H9 (cell line): ENCODE measurements at regions not wholly inside any gene's neighbourhood (a gene's known extent, or its start where the extent isn't known, plus 50 kb on each side); places are given as distances from the start of the nearest gene placed in this dataset.
"Not testable (repeated sequence)": the region's sequence is repeated elsewhere in the genome, so short reads cannot be mapped to it uniquely, and the experiment has no call there.

Experiments used
- DNase-seq: peaks from one replicate; pipeline ENCODE4 v3.0.0-alpha.2; 2017
- H2AFZ ChIP-seq: one replicate; pipeline ENCODE4 v1.6.1; 2013; ENCODE audit warnings: mild to moderate bottlenecking, low read length, control low read depth, moderate library complexity
- H2AK5ac ChIP-seq: 2 replicates; pipeline ENCODE4 v1.6.1; 2013; ENCODE audit warnings: low read length, control low read depth, mixed read lengths; ENCODE audit not compliant: insufficient read length
- H2BK120ac ChIP-seq: one replicate; pipeline ENCODE4 v1.6.1; 2013; ENCODE audit warnings: low read depth, mild to moderate bottlenecking, low read length, control low read depth, inconsistent platforms; ENCODE audit not compliant: poor library complexity, severe bottlenecking
- H2BK12ac ChIP-seq: 2 replicates; pipeline ENCODE4 v1.6.1; 2013; ENCODE audit warnings: low read length, control low read depth, mixed read lengths, low read depth; ENCODE audit not compliant: insufficient read length
- H2BK15ac ChIP-seq: 2 replicates; pipeline ENCODE4 v1.6.1; 2013; ENCODE audit warnings: low read depth, low read length, control low read depth
- H2BK20ac ChIP-seq: one replicate; pipeline ENCODE4 v1.6.1; 2013; ENCODE audit warnings: low read depth, mild to moderate bottlenecking, low read length, control low read depth, inconsistent platforms; ENCODE audit not compliant: poor library complexity, severe bottlenecking
- H2BK5ac ChIP-seq: 2 replicates; pipeline ENCODE4 v1.6.1; 2013; ENCODE audit warnings: low read length, control low read depth, mixed read lengths; ENCODE audit not compliant: insufficient read length
- H3K14ac ChIP-seq: 2 replicates; pipeline ENCODE4 v1.6.1; 2013; ENCODE audit warnings: low read length, control low read depth; ENCODE audit not compliant: insufficient read depth
- H3K18ac ChIP-seq: 2 replicates; pipeline ENCODE4 v1.6.1; 2013; ENCODE audit warnings: low read depth, mild to moderate bottlenecking, mixed read lengths, low read length, control low read depth; ENCODE audit not compliant: insufficient read length
- H3K23ac ChIP-seq: 2 replicates; pipeline ENCODE4 v1.6.1; 2013; ENCODE audit warnings: low read length, control low read depth, mixed read lengths, low read depth; ENCODE audit not compliant: insufficient read length
- H3K23me2 ChIP-seq: 2 replicates; pipeline ENCODE4 v1.6.1; 2013; ENCODE audit warnings: low read depth, mild to moderate bottlenecking, mixed read lengths, low read length, control low read depth; ENCODE audit not compliant: insufficient read length, poor library complexity, severe bottlenecking
- H3K27ac ChIP-seq: 2 replicates; pipeline ENCODE4 v1.5.1; 2013; ENCODE audit warnings: low read length, control low read depth, mixed read lengths, low read depth; ENCODE audit not compliant: insufficient read length
- H3K27me3 ChIP-seq: 2 replicates; pipeline ENCODE4 v1.6.1; 2013; ENCODE audit warnings: low read length, control low read depth, inconsistent platforms; ENCODE audit not compliant: insufficient read depth
- H3K4ac ChIP-seq: 2 replicates; pipeline ENCODE4 v1.6.1; 2013; ENCODE audit warnings: low read depth, mild to moderate bottlenecking, control low read depth, inconsistent platforms, low read length, moderate library complexity
- H3K4me1 ChIP-seq: 2 replicates; pipeline ENCODE4 v1.6.1; 2013; ENCODE audit warnings: low read length, control low read depth, inconsistent platforms; ENCODE audit not compliant: insufficient read depth
- H3K4me2 ChIP-seq: 2 replicates; pipeline ENCODE4 v1.6.1; 2013; ENCODE audit warnings: low read length, control low read depth, mixed read lengths; ENCODE audit not compliant: insufficient read length, insufficient read depth
- H3K56ac ChIP-seq: 2 replicates; pipeline ENCODE4 v1.6.1; 2013; ENCODE audit warnings: low read depth, mild to moderate bottlenecking, mixed read lengths, low read length, control low read depth; ENCODE audit not compliant: insufficient read length
- H3K79me1 ChIP-seq: 2 replicates; pipeline ENCODE4 v1.6.1; 2013; ENCODE audit warnings: low read depth, mild to moderate bottlenecking, moderate library complexity, low read length, control low read depth, inconsistent platforms; ENCODE audit not compliant: insufficient read depth, poor library complexity, severe bottlenecking
- H3K79me2 ChIP-seq: 2 replicates; pipeline ENCODE4 v1.6.1; 2013; ENCODE audit warnings: low read length, control low read depth, inconsistent platforms; ENCODE audit not compliant: insufficient read depth
- H3K9ac ChIP-seq: 2 replicates; pipeline ENCODE4 v1.6.1; 2013; ENCODE audit warnings: low read length, control low read depth, mixed read lengths; ENCODE audit not compliant: insufficient read length; ENCODE audit errors: extremely low read depth
- H3K9me3 ChIP-seq: one replicate; pipeline ENCODE4 v1.6.1; 2013; ENCODE audit warnings: low read depth, low read length, inconsistent platforms; ENCODE audit not compliant: control insufficient read depth
- H3T11ph ChIP-seq: one replicate; pipeline ENCODE4 v1.6.1; 2013; ENCODE audit warnings: mild to moderate bottlenecking, low read length, control low read depth, inconsistent platforms
- H4K20me1 ChIP-seq: one replicate; pipeline ENCODE4 v1.6.1; 2013; ENCODE audit not compliant: control insufficient read depth, insufficient read length, insufficient read depth
- H4K5ac ChIP-seq: 2 replicates; pipeline ENCODE4 v1.6.1; 2013; ENCODE audit warnings: low read depth, mild to moderate bottlenecking, mixed read lengths, low read length, control low read depth; ENCODE audit not compliant: insufficient read length
- H4K8ac ChIP-seq: replicated peaks from 2 replicates; pipeline ENCODE4 v1.6.1; 2013; ENCODE audit warnings: low read length, control low read depth, mixed read lengths, low read depth; ENCODE audit not compliant: insufficient read length
- H4K91ac ChIP-seq: 2 replicates; pipeline ENCODE4 v1.6.1; 2013; ENCODE audit warnings: low read depth, mild to moderate bottlenecking, moderate library complexity, mixed read lengths, low read length, control low read depth; ENCODE audit not compliant: insufficient read length
- H3K27ac Mint-ChIP-seq, 3 experiments: 2 replicates in 2 of 3; 3 replicates in 1 of 3; pipeline ENCODE4 v1.8.0; 2020 to 2021; ENCODE audit warnings: mixed read lengths in 3 of 3, mild to moderate bottlenecking in 1 of 3, moderate library complexity in 1 of 3
- H3K27me3 Mint-ChIP-seq: 2 replicates; pipeline ENCODE4 v1.8.0; 2021; ENCODE audit warnings: low read depth, mild to moderate bottlenecking, moderate library complexity, mixed read lengths
- H3K36me3 Mint-ChIP-seq, 3 experiments: 2 replicates in 2 of 3; 3 replicates in 1 of 3; pipeline ENCODE4 v1.8.0; 2020 to 2021; ENCODE audit warnings: low read depth in 3 of 3, mixed read lengths in 3 of 3; ENCODE audit not compliant: insufficient read depth in 1 of 3
- H3K4me1 Mint-ChIP-seq, 2 experiments: 2 replicates each; pipeline ENCODE4 v1.8.0; 2020; ENCODE audit warnings: mixed read lengths in 2 of 2
- H3K4me3 Mint-ChIP-seq, 2 experiments: 2 replicates in 1 of 2; 3 replicates in 1 of 2; pipeline ENCODE4 v1.8.0; 2020 to 2021; ENCODE audit warnings: mild to moderate bottlenecking in 2 of 2, mixed read lengths in 2 of 2, moderate library complexity in 1 of 2
- H3K9me3 Mint-ChIP-seq, 2 experiments: 2 replicates in 1 of 2; 3 replicates in 1 of 2; pipeline ENCODE4 v1.8.0; 2020; ENCODE audit warnings: mild to moderate bottlenecking in 2 of 2, mixed read lengths in 2 of 2, moderate library complexity in 1 of 2
- WGBS: extraction: QIAGEN DNeasy Blood & Tissue Kit; methylation state at CpG from one replicate; pipeline ENCODE4 v1.1.7; 2013; ENCODE audit warnings: missing lambda C conversion rate, low lambda C conversion rate, mixed read lengths; ENCODE audit not compliant: insufficient read length; ENCODE audit errors: extremely low coverage; 5-methylcytosine and 5-hydroxymethylcytosine counted together
- TF ChIP-seq, protein P1 (sequence below): fragments of 200-600 bp; sonication (generic); conservative IDR thresholded peaks from 3 replicates; pipeline ENCODE4 v1.8.0; 2021; ENCODE audit warnings: antibody characterized with exemption, mild to moderate bottlenecking

DNA sequence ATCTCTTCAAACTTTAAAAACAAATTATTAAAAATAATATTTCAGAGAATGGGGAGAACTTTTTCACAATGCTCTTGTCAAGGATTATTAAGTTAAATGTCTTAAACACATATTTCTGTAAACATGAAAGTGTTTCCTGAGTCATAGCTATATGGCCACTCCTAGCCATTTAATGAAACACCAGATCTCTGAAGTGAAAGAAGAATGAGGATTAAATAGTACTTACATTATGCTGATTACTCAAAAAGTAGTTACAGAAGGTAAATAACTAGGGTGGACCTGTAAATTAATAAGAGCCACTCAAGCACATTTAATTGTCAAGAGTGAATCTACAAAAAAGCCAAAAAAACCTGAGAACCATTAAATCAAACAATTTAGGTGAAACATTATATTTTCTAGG, 57.6 kb upstream of the GALNT7 start:
- H4K20me1 ChIP-seq = no peaks in the 10 kb centered on the region
- no peak overlapping the region for H3K23ac ChIP-seq
- no peak overlapping the region for H3K14ac ChIP-seq
- H3K4ac ChIP-seq = no peak overlapping the region
- no peak overlapping the region for H2BK120ac ChIP-seq
- no peak overlapping the region for H3T11ph ChIP-seq
- no peaks in the 10 kb centered on the region for H3K79me2 ChIP-seq
- TF ChIP-seq, protein P1, sequence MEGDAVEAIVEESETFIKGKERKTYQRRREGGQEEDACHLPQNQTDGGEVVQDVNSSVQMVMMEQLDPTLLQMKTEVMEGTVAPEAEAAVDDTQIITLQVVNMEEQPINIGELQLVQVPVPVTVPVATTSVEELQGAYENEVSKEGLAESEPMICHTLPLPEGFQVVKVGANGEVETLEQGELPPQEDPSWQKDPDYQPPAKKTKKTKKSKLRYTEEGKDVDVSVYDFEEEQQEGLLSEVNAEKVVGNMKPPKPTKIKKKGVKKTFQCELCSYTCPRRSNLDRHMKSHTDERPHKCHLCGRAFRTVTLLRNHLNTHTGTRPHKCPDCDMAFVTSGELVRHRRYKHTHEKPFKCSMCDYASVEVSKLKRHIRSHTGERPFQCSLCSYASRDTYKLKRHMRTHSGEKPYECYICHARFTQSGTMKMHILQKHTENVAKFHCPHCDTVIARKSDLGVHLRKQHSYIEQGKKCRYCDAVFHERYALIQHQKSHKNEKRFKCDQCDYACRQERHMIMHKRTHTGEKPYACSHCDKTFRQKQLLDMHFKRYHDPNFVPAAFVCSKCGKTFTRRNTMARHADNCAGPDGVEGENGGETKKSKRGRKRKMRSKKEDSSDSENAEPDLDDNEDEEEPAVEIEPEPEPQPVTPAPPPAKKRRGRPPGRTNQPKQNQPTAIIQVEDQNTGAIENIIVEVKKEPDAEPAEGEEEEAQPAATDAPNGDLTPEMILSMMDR = no peak
- Mint-ChIP-seq H3K36me3 (peaks cover 0 to 5% (median 0%) of the 10 kb centered on the region in 3 experiments; a peak in 1 of 7 replicates), H3K4me3 (no peak overlapping the region), H3K27me3 (no peaks in the 10 kb centered on the region), H3K4me1 (peaks cover 6 to 7% of the 10 kb centered on the region in 2 experiments), H3K27ac (no peak overlapping the region), H3K9me3 (no peaks in the 10 kb centered on the region; a peak in 1 of 5 replicates)
- 0 out of 2 replicates have a peak, but pooled peaks cover 3% of the 10 kb centered on the region for H3K4me1 ChIP-seq
- no peak overlapping the region for H3K56ac ChIP-seq
- H4K8ac ChIP-seq = no peak overlapping the region
- H4K5ac ChIP-seq = no peak overlapping the region
- no peak overlapping the region for H2BK12ac ChIP-seq
- no peak overlapping the region for H2BK15ac ChIP-seq
- H3K27ac ChIP-seq = no peak overlapping the region
- H2AK5ac ChIP-seq = no peak overlapping the region
- H3K79me1 ChIP-seq = no peaks in the 10 kb centered on the region
- no peak for DNase-seq
- H3K23me2 ChIP-seq = no peaks in the 10 kb centered on the region
- H2BK20ac ChIP-seq = no peak overlapping the region
- H3K18ac ChIP-seq = no peak overlapping the region
- H3K9me3 ChIP-seq = no peaks in the 10 kb centered on the region
- H2BK5ac ChIP-seq = no peak overlapping the region
- no peak overlapping the region for H2AFZ ChIP-seq
- H3K4me2 ChIP-seq = no peak overlapping the region
- no peak overlapping the region for H4K91ac ChIP-seq
- no peak overlapping the region for H3K9ac ChIP-seq
- no peaks in the 10 kb centered on the region for H3K27me3 ChIP-seq

GRCh38 chr4:173117430-173117829, 51.2 kb upstream of the GALNT7 start:
- H3K36me3 Mint-ChIP-seq, H3K4me2 ChIP-seq, H3K9me3 Mint-ChIP-seq, H3K27me3 Mint-ChIP-seq, H2BK12ac ChIP-seq, H3K79me1 ChIP-seq, H3K27ac Mint-ChIP-seq, H3K4ac ChIP-seq, H3K79me2 ChIP-seq, H2AFZ ChIP-seq, H2AK5ac ChIP-seq, H3K27ac ChIP-seq, H3K4me1 Mint-ChIP-seq, H2BK120ac ChIP-seq, H3K18ac ChIP-seq, H3T11ph ChIP-seq, H4K5ac ChIP-seq, H3K9me3 ChIP-seq, H3K27me3 ChIP-seq, H4K20me1 ChIP-seq, H2BK15ac ChIP-seq, H3K4me1 ChIP-seq, H4K8ac ChIP-seq, H3K14ac ChIP-seq, H3K23me2 ChIP-seq, H4K91ac ChIP-seq, H2BK20ac ChIP-seq, H3K9ac ChIP-seq, H2BK5ac ChIP-seq, H3K56ac ChIP-seq, H3K23ac ChIP-seq, DNase-seq, H3K4me3 Mint-ChIP-seq: not testable (repeated sequence)
- no CpG with 5 or more reads among the region's 3 CpGs for WGBS
